NOMO-1 treated with DMSO at 0.1 percent for 48 hours (cell line): ENCODE measurements at regions not wholly inside any gene's neighbourhood (a gene's known extent, or its start where the extent isn't known, plus 50 kb on each side); places are given as distances from the start of the nearest gene placed in this dataset.
A peak's percentile ranks its signal among the peaks of the same experiment; 100 is the strongest.

Experiments used
- DNase-seq: peaks from one replicate; lab custom pipeline; 2025; ENCODE audit not compliant: unreplicated experiment; lab: John Stamatoyannopoulos, UW

- DNase-seq: no peak
Measured at GRCh38 chr11:127119356-127119755, 118.8 kb upstream of the KIRREL3 start.

GRCh38 chr11:127118811-127119210, 118.2 kb upstream of the KIRREL3 start:
- DNase-seq: no peak

GRCh38 chr11:127117231-127117739, 116.7 kb upstream of the KIRREL3 start:
- DNase-seq: no peak

GRCh38 chr11:127115844-127116243, 115.3 kb upstream of the KIRREL3 start:
- no peak for DNase-seq

- no peak for DNase-seq
Measured at GRCh38 chr11:127114035-127114434, 113.5 kb upstream of the KIRREL3 start.

- DNase-seq: peak; percentile 15
Measured at GRCh38 chr11:127110542-127110941, 110.0 kb upstream of the KIRREL3 start.

GRCh38 chr11:127109796-127110480, 109.4 kb upstream of the KIRREL3 start:
- no peak for DNase-seq

- DNase-seq: no peak
Measured at GRCh38 chr11:127108838-127109237, 108.3 kb upstream of the KIRREL3 start.

GRCh38 chr11:127106938-127107337, 106.4 kb upstream of the KIRREL3 start:
- no peak for DNase-seq

- DNase-seq: no peak
Measured at GRCh38 chr11:127105593-127106541, 105.3 kb upstream of the KIRREL3 start.

- no peak for DNase-seq
Measured at GRCh38 chr11:127103586-127104388, 103.2 kb upstream of the KIRREL3 start.

- no peak for DNase-seq
Measured at GRCh38 chr11:127098684-127099083, 98.1 kb upstream of the KIRREL3 start.

GRCh38 chr11:127080735-127081134, 80.2 kb upstream of the KIRREL3 start:
- DNase-seq: no peak

- no peak for DNase-seq
Measured at GRCh38 chr11:127075758-127076157, 75.2 kb upstream of the KIRREL3 start.

GRCh38 chr11:127074151-127074761, 73.7 kb upstream of the KIRREL3 start:
- DNase-seq: peak; percentile 59

- no peak for DNase-seq
Measured at GRCh38 chr11:127073621-127074020, 73.1 kb upstream of the KIRREL3 start.

GRCh38 chr11:127071606-127072005, 71.0 kb upstream of the KIRREL3 start:
- DNase-seq: no peak

GRCh38 chr11:127070808-127071207, 70.2 kb upstream of the KIRREL3 start:
- no peak for DNase-seq

GRCh38 chr11:127066401-127067090, 66.0 kb upstream of the KIRREL3 start:
- DNase-seq: no peak

GRCh38 chr11:127063241-127063640, 62.7 kb upstream of the KIRREL3 start:
- no peak for DNase-seq
